ENCODE measurements at regions not wholly inside any gene's neighbourhood (a gene's known extent, or its start where the extent isn't known, plus 50 kb on each side); places are given as distances from the start of the nearest gene placed in this dataset.
A peak's percentile ranks its signal among the peaks of the same experiment; 100 is the strongest.

DNA sequence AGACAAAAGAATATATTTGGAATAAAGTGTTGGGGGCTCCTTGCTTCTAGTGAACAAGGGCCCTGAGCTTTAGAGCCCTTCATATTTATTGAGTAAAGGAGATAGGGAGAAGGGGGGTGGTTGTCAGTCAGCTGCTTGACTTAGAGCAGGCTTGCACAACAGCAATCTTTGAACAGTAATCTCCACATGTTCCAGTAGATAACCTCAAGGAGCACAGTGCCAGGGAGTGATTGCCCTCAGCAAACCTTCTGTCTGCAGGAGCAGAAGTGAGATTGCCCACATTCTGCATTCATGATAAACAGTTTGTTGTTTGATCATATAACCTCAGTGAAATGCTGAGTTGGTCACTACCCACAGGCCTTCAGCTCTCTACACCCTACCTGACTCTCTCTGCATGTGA lies 205.8 kb upstream of the CXCL13 start:
- no peak overlapping the region for H3K4me3 ChIP-seq
- H3K9me3 ChIP-seq (ENCODE audit: low read depth) = no peaks in the 10 kb centered on the region
- H3K27me3 ChIP-seq = peaks cover 6% of the 10 kb centered on the region
- DNase-seq (ENCODE audit: low read depth in 1 of 2, low spot score in 1 of 2) = no peak
- H3K4me1 ChIP-seq (ENCODE audit: low read depth) = no peaks in the 10 kb centered on the region
- no peak overlapping the region for H3K27ac ChIP-seq
- TF ChIP-seq, protein P1, sequence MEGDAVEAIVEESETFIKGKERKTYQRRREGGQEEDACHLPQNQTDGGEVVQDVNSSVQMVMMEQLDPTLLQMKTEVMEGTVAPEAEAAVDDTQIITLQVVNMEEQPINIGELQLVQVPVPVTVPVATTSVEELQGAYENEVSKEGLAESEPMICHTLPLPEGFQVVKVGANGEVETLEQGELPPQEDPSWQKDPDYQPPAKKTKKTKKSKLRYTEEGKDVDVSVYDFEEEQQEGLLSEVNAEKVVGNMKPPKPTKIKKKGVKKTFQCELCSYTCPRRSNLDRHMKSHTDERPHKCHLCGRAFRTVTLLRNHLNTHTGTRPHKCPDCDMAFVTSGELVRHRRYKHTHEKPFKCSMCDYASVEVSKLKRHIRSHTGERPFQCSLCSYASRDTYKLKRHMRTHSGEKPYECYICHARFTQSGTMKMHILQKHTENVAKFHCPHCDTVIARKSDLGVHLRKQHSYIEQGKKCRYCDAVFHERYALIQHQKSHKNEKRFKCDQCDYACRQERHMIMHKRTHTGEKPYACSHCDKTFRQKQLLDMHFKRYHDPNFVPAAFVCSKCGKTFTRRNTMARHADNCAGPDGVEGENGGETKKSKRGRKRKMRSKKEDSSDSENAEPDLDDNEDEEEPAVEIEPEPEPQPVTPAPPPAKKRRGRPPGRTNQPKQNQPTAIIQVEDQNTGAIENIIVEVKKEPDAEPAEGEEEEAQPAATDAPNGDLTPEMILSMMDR (IDR thresholded peaks at IDR 0.05; ENCODE audit: low read depth, low read length) = no peak
- no peaks in the 10 kb centered on the region for H3K36me3 ChIP-seq

DNA sequence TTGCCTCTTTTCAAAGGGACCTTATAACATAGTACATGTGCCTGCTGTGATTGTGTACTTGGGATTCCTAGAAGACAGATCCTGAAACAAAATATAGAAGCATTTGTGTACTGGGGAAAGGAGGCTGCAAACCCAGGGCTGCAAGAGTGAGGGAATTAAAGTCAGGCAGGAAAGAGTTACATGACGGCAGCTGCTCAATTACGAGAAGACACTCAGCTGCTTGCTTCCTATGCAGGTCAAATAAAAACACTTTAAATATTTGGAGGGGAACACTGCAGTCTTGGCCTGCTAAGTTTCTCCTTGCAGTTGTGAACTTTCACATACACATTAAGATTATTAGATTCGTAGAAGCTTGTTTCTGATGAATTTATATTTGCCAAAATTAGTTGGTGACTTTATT lies 191.9 kb upstream of the CXCL13 start:
- no peak for DNase-seq (ENCODE audit: low read depth in 1 of 2, low spot score in 1 of 2)
- Histone ChIP-seq H3K4me3 (no peak overlapping the region), H3K9me3 (ENCODE audit: low read depth) (no peaks in the 10 kb centered on the region), H3K4me1 (ENCODE audit: low read depth) (peaks cover 3% of the 10 kb centered on the region), H3K36me3 (no peaks in the 10 kb centered on the region), H3K27ac (no peak overlapping the region), H3K27me3 (no peaks in the 10 kb centered on the region)
- TF ChIP-seq, protein P1 (IDR thresholded peaks at IDR 0.05; ENCODE audit: low read depth, low read length) = no peak

DNA sequence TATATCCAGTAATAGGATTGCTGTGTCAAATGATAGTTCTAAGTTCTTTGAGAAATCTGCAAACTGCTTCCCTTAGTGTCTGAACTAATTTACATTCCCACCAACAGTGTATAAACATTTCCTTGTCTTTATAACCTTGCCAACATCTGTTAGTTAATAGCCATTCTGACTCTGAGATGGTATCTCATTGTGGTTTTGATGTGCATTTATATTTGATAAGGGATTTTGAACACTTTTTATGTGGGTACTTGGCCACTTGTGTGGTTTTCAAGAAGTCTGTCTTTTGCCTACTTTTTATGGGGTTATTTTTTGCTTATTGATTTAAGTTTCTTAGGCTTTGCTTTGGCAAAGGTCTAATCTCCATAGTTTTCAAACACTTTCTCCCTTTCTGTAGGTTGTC lies 189.9 kb upstream of the CXCL13 start:
- no peak overlapping the region for H3K4me3 ChIP-seq
- peaks cover 3% of the 10 kb centered on the region for H3K4me1 ChIP-seq (ENCODE audit: low read depth)
- no peaks in the 10 kb centered on the region for H3K9me3 ChIP-seq (ENCODE audit: low read depth)
- H3K27ac ChIP-seq = no peak overlapping the region
- no peaks in the 10 kb centered on the region for H3K36me3 ChIP-seq
- H3K27me3 ChIP-seq = no peaks in the 10 kb centered on the region
- TF ChIP-seq, protein P1 (IDR thresholded peaks at IDR 0.05; ENCODE audit: low read depth, low read length) = no peak
- no peak for DNase-seq (ENCODE audit: low read depth in 1 of 2, low spot score in 1 of 2)

DNA sequence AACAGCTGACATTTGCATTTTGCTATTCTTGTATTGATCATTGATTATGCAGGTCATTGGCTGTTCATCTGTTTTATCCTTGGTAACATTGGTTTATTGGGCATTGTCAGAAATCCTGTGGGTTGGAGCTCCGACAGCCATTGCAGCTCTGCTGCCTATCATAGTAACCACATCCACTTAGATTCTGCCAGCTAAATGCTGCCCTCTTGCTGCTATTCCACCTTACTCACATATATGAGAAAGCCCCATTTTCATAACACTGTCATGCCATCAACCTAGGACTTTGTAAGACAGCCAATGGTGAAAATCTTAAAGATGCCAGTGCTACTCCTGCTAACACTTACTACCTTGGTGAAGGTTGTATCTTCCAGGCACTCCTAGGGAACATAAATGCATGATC lies 187.3 kb upstream of the CXCL13 start:
- TF ChIP-seq, protein P1 (IDR thresholded peaks at IDR 0.05; ENCODE audit: low read depth, low read length) = peak; percentile 31
- DNase-seq (ENCODE audit: low read depth in 1 of 2, low spot score in 1 of 2) = peak in 1 of 2 donors; percentile 24
- Histone ChIP-seq H3K27me3 (no peaks in the 10 kb centered on the region), H3K4me1 (ENCODE audit: low read depth) (peaks cover 3% of the 10 kb centered on the region), H3K9me3 (ENCODE audit: low read depth) (no peaks in the 10 kb centered on the region), H3K27ac (no peak overlapping the region), H3K36me3 (no peaks in the 10 kb centered on the region), H3K4me3 (no peak overlapping the region)

DNA sequence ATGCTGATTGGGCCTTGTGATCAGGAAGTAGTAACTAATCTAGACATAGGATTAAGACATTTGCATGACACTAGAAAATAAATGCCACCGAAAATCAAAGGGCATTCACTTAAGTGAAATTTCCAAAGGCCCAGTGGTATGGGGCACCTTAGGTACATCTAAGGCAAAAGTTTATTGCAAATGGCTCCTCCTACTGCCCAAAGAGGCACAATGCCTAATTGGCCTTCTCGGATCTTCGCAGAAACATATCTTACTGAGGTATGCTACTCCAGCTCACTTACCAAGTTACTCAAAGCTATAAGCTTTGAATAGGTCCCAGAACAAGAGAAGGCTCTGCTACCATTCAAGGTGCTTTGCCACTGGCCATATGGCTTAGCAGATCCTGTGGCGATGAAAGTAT lies 174.8 kb upstream of the CXCL13 start:
- Histone ChIP-seq H3K9me3 (ENCODE audit: low read depth) (no peaks in the 10 kb centered on the region), H3K27me3 (no peaks in the 10 kb centered on the region), H3K36me3 (no peaks in the 10 kb centered on the region), H3K4me3 (no peak overlapping the region), H3K4me1 (ENCODE audit: low read depth) (no peaks in the 10 kb centered on the region), H3K27ac (no peak overlapping the region)
- no peak for DNase-seq (ENCODE audit: low read depth in 1 of 2, low spot score in 1 of 2)
- TF ChIP-seq, protein P1 (IDR thresholded peaks at IDR 0.05; ENCODE audit: low read depth, low read length) = no peak

GRCh38 chr4:77431546-77431945 lies 174.1 kb upstream of the CXCL13 start:
- no peaks in the 10 kb centered on the region for H3K4me1 ChIP-seq (ENCODE audit: low read depth)
- TF ChIP-seq, protein P1 (IDR thresholded peaks at IDR 0.05; ENCODE audit: low read depth, low read length) = no peak
- no peaks in the 10 kb centered on the region for H3K36me3 ChIP-seq
- no peak overlapping the region for H3K4me3 ChIP-seq
- no peaks in the 10 kb centered on the region for H3K27me3 ChIP-seq
- no peaks in the 10 kb centered on the region for H3K9me3 ChIP-seq (ENCODE audit: low read depth)
- no peak overlapping the region for H3K27ac ChIP-seq
- DNase-seq (ENCODE audit: low read depth in 1 of 2, low spot score in 1 of 2) = no peak
